ENCODE measurements at regions not wholly inside any gene's neighbourhood (a gene's known extent, or its start where the extent isn't known, plus 50 kb on each side); places are given as distances from the start of the nearest gene placed in this dataset.

DNA sequence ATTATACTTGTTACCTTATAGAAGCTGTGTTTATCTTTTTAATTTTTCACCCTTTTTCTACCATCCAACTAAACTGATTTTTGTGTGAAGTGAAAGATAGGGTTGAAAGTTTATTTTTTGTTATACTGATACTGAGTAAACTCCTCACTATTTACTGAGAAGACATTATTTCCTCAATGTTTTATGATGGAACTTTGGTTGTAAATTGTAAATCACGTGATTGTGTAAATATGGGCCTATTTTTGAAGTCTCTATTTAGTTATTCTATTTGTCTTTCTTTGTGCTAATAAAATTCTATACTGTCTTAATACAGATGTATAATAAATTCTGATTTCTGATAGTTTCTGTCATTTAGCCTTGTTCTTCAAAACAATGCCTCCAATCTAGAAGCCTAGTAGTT lies 697.2 kb upstream of the SLC8A1 start:
- 74 to 86% (median 78%) methylated on average over 1 of the region's 1 CpG for WGBS, 5 donors
- no peak for DNase-seq
- Histone ChIP-seq H3K27ac (no peak overlapping the region), H3K4me3 (no peak overlapping the region), H3K27me3 (replicated peaks in 1 of 7) (no peaks in the 10 kb centered on the region), H3K4me1 (no peaks in the 10 kb centered on the region), H3K36me3 (no peaks in the 10 kb centered on the region), H3K9me3 (no peaks in the 10 kb centered on the region)
- intact Hi-C loops (cut with DNase I; ENCODE audit: low total_unique reads) = no loop called here
- TF ChIP-seq, protein P1, sequence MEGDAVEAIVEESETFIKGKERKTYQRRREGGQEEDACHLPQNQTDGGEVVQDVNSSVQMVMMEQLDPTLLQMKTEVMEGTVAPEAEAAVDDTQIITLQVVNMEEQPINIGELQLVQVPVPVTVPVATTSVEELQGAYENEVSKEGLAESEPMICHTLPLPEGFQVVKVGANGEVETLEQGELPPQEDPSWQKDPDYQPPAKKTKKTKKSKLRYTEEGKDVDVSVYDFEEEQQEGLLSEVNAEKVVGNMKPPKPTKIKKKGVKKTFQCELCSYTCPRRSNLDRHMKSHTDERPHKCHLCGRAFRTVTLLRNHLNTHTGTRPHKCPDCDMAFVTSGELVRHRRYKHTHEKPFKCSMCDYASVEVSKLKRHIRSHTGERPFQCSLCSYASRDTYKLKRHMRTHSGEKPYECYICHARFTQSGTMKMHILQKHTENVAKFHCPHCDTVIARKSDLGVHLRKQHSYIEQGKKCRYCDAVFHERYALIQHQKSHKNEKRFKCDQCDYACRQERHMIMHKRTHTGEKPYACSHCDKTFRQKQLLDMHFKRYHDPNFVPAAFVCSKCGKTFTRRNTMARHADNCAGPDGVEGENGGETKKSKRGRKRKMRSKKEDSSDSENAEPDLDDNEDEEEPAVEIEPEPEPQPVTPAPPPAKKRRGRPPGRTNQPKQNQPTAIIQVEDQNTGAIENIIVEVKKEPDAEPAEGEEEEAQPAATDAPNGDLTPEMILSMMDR (IDR thresholded peaks at IDR 0.05 in 8 of 11, conservative IDR thresholded peaks at IDR 0.05 in 3 of 11) = no peak
- no peak for TF ChIP-seq POLR2A (IDR thresholded peaks at IDR 0.05)
- TF ChIP-seq POLR2AphosphoS5 (IDR thresholded peaks at IDR 0.05) = no peak

DNA sequence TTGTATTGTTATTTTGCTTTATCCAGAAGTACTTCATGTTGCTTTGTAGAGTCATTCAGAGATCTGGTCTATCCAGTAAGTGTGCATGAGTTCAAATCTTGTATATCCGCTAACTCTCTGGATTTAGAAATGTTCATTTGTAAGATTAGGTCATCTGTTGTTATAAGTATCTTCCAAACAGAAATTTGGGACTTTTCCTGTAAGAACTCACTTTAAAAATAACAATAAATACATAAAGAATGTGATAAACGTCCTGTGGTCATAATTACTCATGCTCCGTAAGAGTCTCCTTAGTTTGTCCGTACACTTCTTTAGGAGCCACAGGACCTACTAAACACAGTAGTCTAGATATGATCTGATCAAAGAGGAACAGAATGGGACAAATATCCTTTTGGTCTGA lies 699.9 kb upstream of the SLC8A1 start:
- 82 to 91% (median 89%) methylated on average over 4 of the region's 4 CpGs for WGBS, 5 donors
- TF ChIP-seq POLR2A (IDR thresholded peaks at IDR 0.05) (no peak), POLR2AphosphoS5 (IDR thresholded peaks at IDR 0.05) (no peak)
- TF ChIP-seq, protein P1 (IDR thresholded peaks at IDR 0.05 in 8 of 11, conservative IDR thresholded peaks at IDR 0.05 in 3 of 11) = no peak

DNA sequence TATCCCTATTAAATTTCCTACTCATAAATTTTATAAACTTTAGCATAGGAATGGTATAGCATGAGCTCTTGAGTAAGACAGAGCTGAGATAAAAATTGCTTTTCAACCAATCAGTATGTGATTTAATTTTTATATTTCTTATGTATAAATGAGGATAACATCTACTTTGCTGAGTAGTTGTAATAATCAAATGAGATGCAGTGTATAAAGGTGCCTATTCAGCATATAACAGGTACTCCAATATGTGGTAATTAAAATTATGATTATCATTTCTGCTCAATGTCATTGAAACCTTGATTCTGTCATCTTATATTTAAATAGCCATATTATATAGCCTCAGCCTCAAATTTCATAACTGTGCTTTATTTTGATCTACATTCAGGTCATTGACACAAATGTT lies 700.4 kb upstream of the SLC8A1 start:
- no peaks in the 10 kb centered on the region for H3K36me3 ChIP-seq
- H3K9me3 ChIP-seq = no peaks in the 10 kb centered on the region
- no peak overlapping the region for H3K27ac ChIP-seq
- TF ChIP-seq, protein P1 (IDR thresholded peaks at IDR 0.05 in 8 of 11, conservative IDR thresholded peaks at IDR 0.05 in 3 of 11) = no peak
- no peak for TF ChIP-seq POLR2A (IDR thresholded peaks at IDR 0.05)
- TF ChIP-seq POLR2AphosphoS5 (IDR thresholded peaks at IDR 0.05) = no peak
- no peak for DNase-seq
- no peak overlapping the region for H3K4me3 ChIP-seq
- H3K4me1 ChIP-seq = no peaks in the 10 kb centered on the region
- no peaks in the 10 kb centered on the region for H3K27me3 ChIP-seq (replicated peaks in 1 of 7)
- intact Hi-C loops (cut with DNase I; ENCODE audit: low total_unique reads) = no loop called here

More for the DNA sequence above, 699.9 kb upstream of the SLC8A1 start:
- Histone ChIP-seq H3K4me3 (no peak overlapping the region), H3K27me3 (replicated peaks in 1 of 7) (no peaks in the 10 kb centered on the region), H3K36me3 (no peaks in the 10 kb centered on the region), H3K4me1 (no peaks in the 10 kb centered on the region), H3K27ac (no peak overlapping the region), H3K9me3 (no peaks in the 10 kb centered on the region)
- intact Hi-C loops (cut with DNase I; ENCODE audit: low total_unique reads) = no loop called here
- no peak for DNase-seq

DNA sequence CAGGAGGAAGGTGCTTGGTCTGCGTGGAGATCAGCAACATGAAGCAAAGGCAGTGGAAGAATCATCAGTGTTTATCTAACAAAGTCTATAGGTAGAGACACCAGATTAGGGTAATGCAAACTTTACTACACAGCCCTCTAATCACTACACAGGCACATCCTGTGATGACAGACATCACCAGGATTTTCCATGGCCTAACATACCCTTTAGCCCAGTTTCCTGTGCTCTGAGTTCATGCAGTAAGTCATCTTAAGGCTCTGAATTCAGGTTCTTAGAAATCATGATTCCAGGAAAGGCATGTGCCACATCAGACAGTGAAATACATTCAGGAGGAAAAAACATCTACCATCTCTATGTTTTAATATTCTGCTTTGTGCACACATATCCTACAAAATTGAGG lies 708.5 kb upstream of the SLC8A1 start:
- 50 to 61% (median 52%) methylated on average over 1 of the region's 1 CpG for WGBS, 5 donors

More for the DNA sequence above, 708.5 kb upstream of the SLC8A1 start:
- Histone ChIP-seq H3K9me3 (no peaks in the 10 kb centered on the region), H3K4me1 (no peaks in the 10 kb centered on the region), H3K4me3 (no peak overlapping the region), H3K27me3 (replicated peaks in 1 of 7) (no peaks in the 10 kb centered on the region), H3K36me3 (no peaks in the 10 kb centered on the region), H3K27ac (no peak overlapping the region)
- no peak for DNase-seq
- TF ChIP-seq POLR2A (IDR thresholded peaks at IDR 0.05) (no peak), POLR2AphosphoS5 (IDR thresholded peaks at IDR 0.05) (no peak)
- TF ChIP-seq, protein P1 (IDR thresholded peaks at IDR 0.05 in 8 of 11, conservative IDR thresholded peaks at IDR 0.05 in 3 of 11) = no peak
- intact Hi-C loops (cut with DNase I; ENCODE audit: low total_unique reads) = no loop called here
